Endothelial cell of umbilical vein (primary cell): ENCODE measurements at regions not wholly inside any gene's neighbourhood (a gene's known extent, or its start where the extent isn't known, plus 50 kb on each side); places are given as distances from the start of the nearest gene placed in this dataset.

Source experiments
- CTCF ChIP-seq, 2 donors: IDR thresholded peaks; 1 replicate in 1 of 2; 2 replicates in 1 of 2; pipeline ENCODE4 v1.5.1; 2011; ENCODE audit warnings: low read length in 2 of 2, mild to moderate bottlenecking in 2 of 2, moderate library complexity in 2 of 2, control low read depth in 1 of 2, inconsistent platforms in 1 of 2, low read depth in 1 of 2; ENCODE audit not compliant: insufficient read depth in 1 of 2; ENCODE audit errors: extremely low read depth in 1 of 2
- EZH2 ChIP-seq: IDR thresholded peaks from 2 replicates; pipeline ENCODE4 v1.6.1; 2012; ENCODE audit warnings: borderline replicate concordance, low read depth, mild to moderate bottlenecking, moderate library complexity, low read length, inconsistent platforms; ENCODE audit not compliant: severe bottlenecking
- MAX ChIP-seq: IDR thresholded peaks from 2 replicates; pipeline ENCODE4 v1.6.1; 2011; ENCODE audit not compliant: insufficient read depth, insufficient read length
- MYC ChIP-seq: IDR thresholded peaks from one replicate; pipeline ENCODE4 v1.6.1; 2011; ENCODE audit warnings: mild to moderate bottlenecking, low read depth, low read length
- POLR2A ChIP-seq: IDR thresholded peaks from 2 replicates; pipeline ENCODE4 v1.6.1; 2012; ENCODE audit warnings: low read depth, mild to moderate bottlenecking, control low read depth, low read length
- POLR2AphosphoS5 ChIP-seq: IDR thresholded peaks from 2 replicates; pipeline ENCODE4 v1.6.1; 2012; ENCODE audit warnings: low read depth, mild to moderate bottlenecking, control low read depth, low read length, moderate library complexity; ENCODE audit not compliant: insufficient read depth

- TF ChIP-seq CTCF (IDR thresholded peaks at IDR 0.05; ENCODE audit: extremely low read depth in 1 of 2, insufficient read depth in 1 of 2, low read depth in 1 of 2, low read length in 2 of 2) (no peak), EZH2 (no peak), MYC (no peak), POLR2A (no peak), MAX (no peak), POLR2AphosphoS5 (no peak)
Measured at GRCh38 chr18:67131498-67131897, 385.0 kb downstream of the DSEL start.
